K562 (cell line): ENCODE measurements at regions not wholly inside any gene's neighbourhood (a gene's known extent, or its start where the extent isn't known, plus 50 kb on each side); places are given as distances from the start of the nearest gene placed in this dataset.

Experiments
- ARHGAP35 ChIP-seq: fragments of 450-650 bp; IDR thresholded peaks from 2 replicates; pipeline ENCODE4 v1.6.1; 2018; ENCODE audit not compliant: partially characterized antibody
- CTCF ChIP-seq, 3 experiments: IDR thresholded peaks in 2 of 3; conservative IDR thresholded peaks in 1 of 3; 2 replicates each; pipeline ENCODE4 v1.5.1; 2011 to 2012; ENCODE audit warnings: low read length in 3 of 3, mild to moderate bottlenecking in 3 of 3, control low read depth in 2 of 3, improper control_type of control experiment in 1 of 3, inconsistent platforms in 1 of 3, low read depth in 1 of 3, mixed read lengths in 1 of 3, moderate library complexity in 1 of 3; ENCODE audit not compliant: insufficient read depth in 2 of 3
- E2F5 ChIP-seq: sonication (generic); formaldehyde crosslinking; IDR thresholded peaks from 2 replicates; pipeline ENCODE4 v1.8.0; 2022; ENCODE audit warnings: mild to moderate bottlenecking, missing genetic modification reagents
- ERF ChIP-seq: fragments of 450-650 bp; formaldehyde crosslinking; IDR thresholded peaks from 2 replicates; pipeline ENCODE4 v1.4.0; 2020; ENCODE audit warnings: mild to moderate bottlenecking, mixed read lengths
- MXI1 ChIP-seq: IDR thresholded peaks from 2 replicates; pipeline ENCODE4 v1.6.1; 2011; ENCODE audit warnings: low read depth, mild to moderate bottlenecking, improper control_type of control experiment, low read length
- POLR2A ChIP-seq: fragments of 450-650 bp; conservative IDR thresholded peaks from 2 replicates; pipeline ENCODE4 v1.6.1; 2016
- RBFOX2 ChIP-seq: fragments of 200-400 bp; formaldehyde crosslinking; IDR thresholded peaks from 2 replicates; pipeline ENCODE4 v1.6.1; 2017; ENCODE audit warnings: low read depth, mild to moderate bottlenecking, low read length, moderate library complexity
- SNRNP70 ChIP-seq: fragments of 200-400 bp; formaldehyde crosslinking; optimal IDR thresholded peaks from 2 replicates; pipeline ENCODE3; 2017; ENCODE audit warnings: low read depth, low read length
- TCF7L2 ChIP-seq: fragments of 150-350 bp; IDR thresholded peaks from 2 replicates; pipeline ENCODE4 v1.6.1; 2016; ENCODE audit warnings: low read depth, mild to moderate bottlenecking, low read length, moderate library complexity
- ZNF3 ChIP-seq: fragments of 250-450 bp; sonication (Bioruptor Pico); IDR thresholded peaks from 2 replicates; pipeline ENCODE4 v1.5.0; 2021; ENCODE audit warnings: mild to moderate bottlenecking, moderate library complexity
- ZNF431 ChIP-seq: sonication (generic); formaldehyde crosslinking; IDR thresholded peaks from 2 replicates; pipeline ENCODE4 v1.8.0; 2022; ENCODE audit warnings: mild to moderate bottlenecking, missing genetic modification reagents
- ZNF512 ChIP-seq: IDR thresholded peaks from 2 replicates; pipeline ENCODE4 v1.6.1; 2016; ENCODE audit warnings: missing genetic modification characterization, missing compliant biosample characterization
- TF ChIP-seq, protein P1 (sequence below): sonication (generic); formaldehyde crosslinking; IDR thresholded peaks from 2 replicates; pipeline ENCODE4 v1.8.0; 2022; ENCODE audit warnings: missing genetic modification reagents, mild to moderate bottlenecking, borderline replicate concordance
- TF ChIP-seq, protein P2 (sequence below): fragments of 450-650 bp; IDR thresholded peaks from 2 replicates; pipeline ENCODE4 v1.6.1; 2016; ENCODE audit warnings: low read depth, mild to moderate bottlenecking, moderate library complexity

GRCh38 chr5:98095072-98095471 is 678.4 kb upstream of the RGMB start:
- TF ChIP-seq ZNF512 (tag), result no peak
- no peak for TF ChIP-seq CTCF (IDR thresholded peaks at IDR 0.05 in 2 of 3, conservative IDR thresholded peaks at IDR 0.05 in 1 of 3; ENCODE audit: insufficient read depth in 2 of 3, low read depth in 1 of 3, low read length in 3 of 3)
- TF ChIP-seq MXI1, result no peak
- TF ChIP-seq ZNF431 (CRISPR knock-in tag), result no peak
- no peak for TF ChIP-seq ZNF3 (CRISPR knock-in tag)
- no peak for TF ChIP-seq E2F5 (CRISPR knock-in tag)
- no peak for TF ChIP-seq ARHGAP35
- TF ChIP-seq ERF (CRISPR knock-in tag), result no peak
- TF ChIP-seq, protein P1, sequence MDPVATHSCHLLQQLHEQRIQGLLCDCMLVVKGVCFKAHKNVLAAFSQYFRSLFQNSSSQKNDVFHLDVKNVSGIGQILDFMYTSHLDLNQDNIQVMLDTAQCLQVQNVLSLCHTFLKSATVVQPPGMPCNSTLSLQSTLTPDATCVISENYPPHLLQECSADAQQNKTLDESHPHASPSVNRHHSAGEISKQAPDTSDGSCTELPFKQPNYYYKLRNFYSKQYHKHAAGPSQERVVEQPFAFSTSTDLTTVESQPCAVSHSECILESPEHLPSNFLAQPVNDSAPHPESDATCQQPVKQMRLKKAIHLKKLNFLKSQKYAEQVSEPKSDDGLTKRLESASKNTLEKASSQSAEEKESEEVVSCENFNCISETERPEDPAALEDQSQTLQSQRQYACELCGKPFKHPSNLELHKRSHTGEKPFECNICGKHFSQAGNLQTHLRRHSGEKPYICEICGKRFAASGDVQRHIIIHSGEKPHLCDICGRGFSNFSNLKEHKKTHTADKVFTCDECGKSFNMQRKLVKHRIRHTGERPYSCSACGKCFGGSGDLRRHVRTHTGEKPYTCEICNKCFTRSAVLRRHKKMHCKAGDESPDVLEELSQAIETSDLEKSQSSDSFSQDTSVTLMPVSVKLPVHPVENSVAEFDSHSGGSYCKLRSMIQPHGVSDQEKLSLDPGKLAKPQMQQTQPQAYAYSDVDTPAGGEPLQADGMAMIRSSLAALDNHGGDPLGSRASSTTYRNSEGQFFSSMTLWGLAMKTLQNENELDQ (CRISPR knock-in tag), result no peak
- TF ChIP-seq SNRNP70, result no peak
- no peak for TF ChIP-seq RBFOX2
- TF ChIP-seq, protein P2, sequence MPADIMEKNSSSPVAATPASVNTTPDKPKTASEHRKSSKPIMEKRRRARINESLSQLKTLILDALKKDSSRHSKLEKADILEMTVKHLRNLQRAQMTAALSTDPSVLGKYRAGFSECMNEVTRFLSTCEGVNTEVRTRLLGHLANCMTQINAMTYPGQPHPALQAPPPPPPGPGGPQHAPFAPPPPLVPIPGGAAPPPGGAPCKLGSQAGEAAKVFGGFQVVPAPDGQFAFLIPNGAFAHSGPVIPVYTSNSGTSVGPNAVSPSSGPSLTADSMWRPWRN, result no peak
- TF ChIP-seq TCF7L2, result no peak
- no peak for TF ChIP-seq POLR2A
